AG09309 (cell line): ENCODE measurements at regions not wholly inside any gene's neighbourhood (a gene's known extent, or its start where the extent isn't known, plus 50 kb on each side); places are given as distances from the start of the nearest gene placed in this dataset.

ENCODE experiments used
- DNase-seq: peaks from one replicate; pipeline ENCODE4 v3.0.0-alpha.2; 2010; ENCODE audit warnings: low read depth
- H3K4me3 ChIP-seq: 2 replicates; pipeline ENCODE4 v1.5.1; 2011; ENCODE audit warnings: mild to moderate bottlenecking, low read depth, low read length, moderate library complexity; ENCODE audit not compliant: control insufficient read depth
- CTCF ChIP-seq: IDR thresholded peaks from 2 replicates; pipeline ENCODE4 v1.5.1; 2011; ENCODE audit warnings: mild to moderate bottlenecking, low read depth, low read length, inconsistent platforms; ENCODE audit not compliant: insufficient read depth, control insufficient read depth; ENCODE audit errors: missing control alignments

- H3K4me3 ChIP-seq: no peak overlapping the region
- no peak for TF ChIP-seq CTCF
- DNase-seq: no peak
Measured at GRCh38 chr7:51633006-51633405, 316.4 kb upstream of the COBL start.

GRCh38 chr7:51630933-51631332 is 314.3 kb upstream of the COBL start:
- no peak overlapping the region for H3K4me3 ChIP-seq
- no peak for TF ChIP-seq CTCF
- no peak for DNase-seq

DNA sequence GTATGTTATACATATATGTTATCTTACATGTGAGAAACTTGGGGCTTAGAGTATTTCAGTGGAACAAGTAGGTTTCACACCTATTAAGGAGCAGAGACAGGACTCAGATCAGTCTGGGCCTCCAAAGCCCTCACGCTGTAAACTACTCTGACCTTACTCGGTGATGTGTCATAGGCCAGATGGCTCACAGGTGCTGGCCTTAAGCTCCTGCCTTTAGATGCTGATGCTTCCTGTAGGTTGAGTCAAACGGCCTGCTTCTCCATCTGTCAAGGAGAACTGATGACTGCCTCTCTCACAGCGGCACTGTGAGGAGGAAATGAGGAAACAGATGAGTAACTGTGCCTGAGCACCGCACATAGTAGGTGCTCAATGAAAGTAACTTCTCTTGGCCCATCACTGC is 312.6 kb upstream of the COBL start:
- no peak for DNase-seq
- no peak for TF ChIP-seq CTCF
- H3K4me3 ChIP-seq: no peak overlapping the region

DNA sequence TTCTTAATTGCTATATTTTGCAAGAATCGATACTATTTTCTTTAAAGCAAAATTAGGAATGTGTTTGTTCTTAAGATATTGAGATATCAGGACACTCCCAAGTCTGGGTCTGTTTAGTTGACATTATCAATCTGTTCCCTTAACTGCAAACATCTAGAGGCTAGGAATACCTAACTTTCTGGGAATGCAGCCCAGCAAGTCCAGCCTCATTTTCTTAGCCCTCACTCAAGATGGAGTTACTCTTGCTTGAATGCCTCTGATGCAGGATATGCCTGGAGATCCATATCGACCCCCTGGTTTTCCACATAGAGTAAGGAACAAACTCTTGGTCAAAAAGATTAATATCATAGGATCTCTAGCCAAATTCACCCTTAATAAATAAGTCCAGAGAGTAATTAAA is 305.3 kb upstream of the COBL start:
- no peak for TF ChIP-seq CTCF
- DNase-seq: no peak
- no peak overlapping the region for H3K4me3 ChIP-seq

- H3K4me3 ChIP-seq: no peak overlapping the region
- no peak for TF ChIP-seq CTCF
- DNase-seq: no peak
Measured at GRCh38 chr7:51620706-51621105, 304.1 kb upstream of the COBL start.

DNA sequence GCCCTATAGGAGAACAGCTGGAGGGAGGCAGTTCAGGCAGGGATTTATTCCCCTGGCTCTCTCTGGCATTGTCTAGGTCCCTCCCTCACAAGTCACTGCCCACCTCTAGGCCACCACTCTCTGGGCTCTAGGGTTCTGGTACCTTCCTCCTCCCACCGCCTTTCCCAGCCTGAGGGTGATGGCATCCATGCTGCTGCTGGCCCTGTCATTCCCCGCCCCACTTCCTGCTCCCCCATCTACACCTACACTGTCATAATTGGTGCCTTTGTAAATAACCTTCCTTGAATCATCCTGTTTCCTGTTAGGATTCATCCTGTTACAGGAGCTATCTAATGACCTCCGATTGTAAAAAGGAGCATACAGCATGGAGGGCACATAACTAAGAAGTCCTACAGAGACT is 303.3 kb upstream of the COBL start:
- H3K4me3 ChIP-seq: no peak overlapping the region
- no peak for TF ChIP-seq CTCF
- DNase-seq: no peak

DNA sequence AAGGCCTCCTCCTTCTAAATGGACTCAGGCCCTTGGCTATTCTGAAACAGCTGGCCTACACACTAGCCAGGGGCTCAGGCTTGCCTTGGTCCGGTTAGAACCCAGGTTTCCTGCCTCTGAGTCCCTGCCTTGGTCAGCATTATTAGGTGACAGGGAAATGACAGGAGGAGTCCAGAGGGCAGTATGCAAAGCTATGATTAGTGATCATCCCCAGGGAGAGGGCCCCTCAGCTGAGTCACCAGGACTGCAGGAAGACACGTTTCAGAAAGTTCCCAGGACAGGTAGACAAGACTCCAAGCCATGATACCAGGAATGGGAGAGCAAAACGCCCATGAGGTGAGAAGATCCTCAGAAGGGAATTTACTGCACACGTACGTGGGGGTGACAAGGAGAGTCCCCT is 301.1 kb upstream of the COBL start:
- H3K4me3 ChIP-seq: no peak overlapping the region
- TF ChIP-seq CTCF: no peak
- DNase-seq: no peak
